Liver (tissue), 3 donors: ENCODE measurements at regions not wholly inside any gene's neighbourhood (a gene's known extent, or its start where the extent isn't known, plus 50 kb on each side); places are given as distances from the start of the nearest gene placed in this dataset.

Experiments
- ATF3 ChIP-seq: IDR thresholded peaks from 2 replicates; pipeline ENCODE4 v1.6.1; 2016; ENCODE audit warnings: antibody characterized with exemption
- FOXA2 ChIP-seq: IDR thresholded peaks from 2 replicates; pipeline ENCODE4 v1.6.1; 2016; ENCODE audit warnings: antibody characterized with exemption
- HNF4A ChIP-seq, 2 donors: conservative IDR thresholded peaks; 2 replicates each; pipeline ENCODE4 v1.6.1; 2016; ENCODE audit warnings: antibody characterized with exemption in 2 of 2, mild to moderate bottlenecking in 2 of 2
- HNF4G ChIP-seq: IDR thresholded peaks from 2 replicates; pipeline ENCODE4 v1.6.1; 2016; ENCODE audit warnings: antibody characterized with exemption
- JUND ChIP-seq, 2 donors: IDR thresholded peaks; 2 replicates each; pipeline ENCODE4 v1.6.1; 2016; ENCODE audit warnings: antibody characterized with exemption in 2 of 2
- MAX ChIP-seq: IDR thresholded peaks from 2 replicates; pipeline ENCODE4 v1.6.1; 2016; ENCODE audit warnings: antibody characterized with exemption
- NR2F2 ChIP-seq: IDR thresholded peaks from 2 replicates; pipeline ENCODE4 v1.6.1; 2016; ENCODE audit warnings: antibody characterized with exemption
- RAD21 ChIP-seq, 2 donors: IDR thresholded peaks; 2 replicates each; pipeline ENCODE4 v1.6.1; 2016; ENCODE audit warnings: antibody characterized with exemption in 2 of 2, mild to moderate bottlenecking in 2 of 2
- SP1 ChIP-seq: IDR thresholded peaks from 2 replicates; pipeline ENCODE4 v1.6.1; 2018; ENCODE audit warnings: antibody characterized with exemption, mild to moderate bottlenecking
- TAF1 ChIP-seq: conservative IDR thresholded peaks from 2 replicates; pipeline ENCODE4 v1.6.1; 2016; ENCODE audit warnings: antibody characterized with exemption, mild to moderate bottlenecking
- YY1 ChIP-seq: IDR thresholded peaks from 2 replicates; pipeline ENCODE4 v1.6.1; 2016; ENCODE audit warnings: antibody characterized with exemption, mild to moderate bottlenecking
- TF ChIP-seq, protein P1 (sequence below): fragments of 150-350 bp; IDR thresholded peaks from 2 replicates; pipeline ENCODE4 v1.5.1; 2017; ENCODE audit warnings: improper control_type of control experiment, low read depth, low read length; ENCODE audit not compliant: missing input control
- TF ChIP-seq, protein P2 (sequence below): IDR thresholded peaks from 2 replicates; pipeline ENCODE4 v1.6.1; 2016; ENCODE audit warnings: antibody characterized with exemption
- TF ChIP-seq, protein P3 (sequence below): IDR thresholded peaks from 2 replicates; pipeline ENCODE4 v1.6.1; 2016; ENCODE audit warnings: antibody characterized with exemption, mild to moderate bottlenecking
- donor health status: healthy.
- donor health status: healthy.

DNA sequence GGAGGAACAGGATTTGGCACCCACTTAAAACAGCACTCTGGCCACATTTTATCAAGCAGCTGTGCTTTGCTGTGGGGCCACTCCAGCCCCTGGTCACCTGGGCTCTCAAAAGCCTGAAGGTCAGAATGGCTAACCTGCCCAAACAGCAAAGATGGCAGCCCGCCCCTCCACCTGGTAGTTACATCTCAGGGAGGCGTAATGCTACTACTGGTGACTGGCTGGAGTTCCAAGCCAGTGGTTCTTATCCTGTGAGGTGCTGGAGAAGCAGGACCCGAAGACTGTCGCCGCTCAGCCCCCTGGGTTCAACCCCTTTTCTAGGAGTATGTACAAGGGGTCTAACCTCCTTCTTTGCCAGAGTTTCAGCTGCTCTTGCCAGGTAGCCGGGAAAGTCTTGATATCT lies 467.4 kb upstream of the FOXG1 start:
- TF ChIP-seq, protein P1, sequence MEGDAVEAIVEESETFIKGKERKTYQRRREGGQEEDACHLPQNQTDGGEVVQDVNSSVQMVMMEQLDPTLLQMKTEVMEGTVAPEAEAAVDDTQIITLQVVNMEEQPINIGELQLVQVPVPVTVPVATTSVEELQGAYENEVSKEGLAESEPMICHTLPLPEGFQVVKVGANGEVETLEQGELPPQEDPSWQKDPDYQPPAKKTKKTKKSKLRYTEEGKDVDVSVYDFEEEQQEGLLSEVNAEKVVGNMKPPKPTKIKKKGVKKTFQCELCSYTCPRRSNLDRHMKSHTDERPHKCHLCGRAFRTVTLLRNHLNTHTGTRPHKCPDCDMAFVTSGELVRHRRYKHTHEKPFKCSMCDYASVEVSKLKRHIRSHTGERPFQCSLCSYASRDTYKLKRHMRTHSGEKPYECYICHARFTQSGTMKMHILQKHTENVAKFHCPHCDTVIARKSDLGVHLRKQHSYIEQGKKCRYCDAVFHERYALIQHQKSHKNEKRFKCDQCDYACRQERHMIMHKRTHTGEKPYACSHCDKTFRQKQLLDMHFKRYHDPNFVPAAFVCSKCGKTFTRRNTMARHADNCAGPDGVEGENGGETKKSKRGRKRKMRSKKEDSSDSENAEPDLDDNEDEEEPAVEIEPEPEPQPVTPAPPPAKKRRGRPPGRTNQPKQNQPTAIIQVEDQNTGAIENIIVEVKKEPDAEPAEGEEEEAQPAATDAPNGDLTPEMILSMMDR, result no peak
- TF ChIP-seq, protein P2, sequence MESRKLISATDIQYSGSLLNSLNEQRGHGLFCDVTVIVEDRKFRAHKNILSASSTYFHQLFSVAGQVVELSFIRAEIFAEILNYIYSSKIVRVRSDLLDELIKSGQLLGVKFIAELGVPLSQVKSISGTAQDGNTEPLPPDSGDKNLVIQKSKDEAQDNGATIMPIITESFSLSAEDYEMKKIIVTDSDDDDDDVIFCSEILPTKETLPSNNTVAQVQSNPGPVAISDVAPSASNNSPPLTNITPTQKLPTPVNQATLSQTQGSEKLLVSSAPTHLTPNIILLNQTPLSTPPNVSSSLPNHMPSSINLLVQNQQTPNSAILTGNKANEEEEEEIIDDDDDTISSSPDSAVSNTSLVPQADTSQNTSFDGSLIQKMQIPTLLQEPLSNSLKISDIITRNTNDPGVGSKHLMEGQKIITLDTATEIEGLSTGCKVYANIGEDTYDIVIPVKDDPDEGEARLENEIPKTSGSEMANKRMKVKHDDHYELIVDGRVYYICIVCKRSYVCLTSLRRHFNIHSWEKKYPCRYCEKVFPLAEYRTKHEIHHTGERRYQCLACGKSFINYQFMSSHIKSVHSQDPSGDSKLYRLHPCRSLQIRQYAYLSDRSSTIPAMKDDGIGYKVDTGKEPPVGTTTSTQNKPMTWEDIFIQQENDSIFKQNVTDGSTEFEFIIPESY, result no peak
- TF ChIP-seq MAX (no peak), ATF3 (no peak), TAF1 (no peak), YY1 (no peak), SP1 (no peak), HNF4G (no peak), FOXA2 (no peak), NR2F2 (no peak), RAD21 (IDR thresholded peaks at IDR 0.05) (no peak), JUND (IDR thresholded peaks at IDR 0.05) (no peak), HNF4A (conservative IDR thresholded peaks at IDR 0.05) (no peak)
- TF ChIP-seq, protein P3, sequence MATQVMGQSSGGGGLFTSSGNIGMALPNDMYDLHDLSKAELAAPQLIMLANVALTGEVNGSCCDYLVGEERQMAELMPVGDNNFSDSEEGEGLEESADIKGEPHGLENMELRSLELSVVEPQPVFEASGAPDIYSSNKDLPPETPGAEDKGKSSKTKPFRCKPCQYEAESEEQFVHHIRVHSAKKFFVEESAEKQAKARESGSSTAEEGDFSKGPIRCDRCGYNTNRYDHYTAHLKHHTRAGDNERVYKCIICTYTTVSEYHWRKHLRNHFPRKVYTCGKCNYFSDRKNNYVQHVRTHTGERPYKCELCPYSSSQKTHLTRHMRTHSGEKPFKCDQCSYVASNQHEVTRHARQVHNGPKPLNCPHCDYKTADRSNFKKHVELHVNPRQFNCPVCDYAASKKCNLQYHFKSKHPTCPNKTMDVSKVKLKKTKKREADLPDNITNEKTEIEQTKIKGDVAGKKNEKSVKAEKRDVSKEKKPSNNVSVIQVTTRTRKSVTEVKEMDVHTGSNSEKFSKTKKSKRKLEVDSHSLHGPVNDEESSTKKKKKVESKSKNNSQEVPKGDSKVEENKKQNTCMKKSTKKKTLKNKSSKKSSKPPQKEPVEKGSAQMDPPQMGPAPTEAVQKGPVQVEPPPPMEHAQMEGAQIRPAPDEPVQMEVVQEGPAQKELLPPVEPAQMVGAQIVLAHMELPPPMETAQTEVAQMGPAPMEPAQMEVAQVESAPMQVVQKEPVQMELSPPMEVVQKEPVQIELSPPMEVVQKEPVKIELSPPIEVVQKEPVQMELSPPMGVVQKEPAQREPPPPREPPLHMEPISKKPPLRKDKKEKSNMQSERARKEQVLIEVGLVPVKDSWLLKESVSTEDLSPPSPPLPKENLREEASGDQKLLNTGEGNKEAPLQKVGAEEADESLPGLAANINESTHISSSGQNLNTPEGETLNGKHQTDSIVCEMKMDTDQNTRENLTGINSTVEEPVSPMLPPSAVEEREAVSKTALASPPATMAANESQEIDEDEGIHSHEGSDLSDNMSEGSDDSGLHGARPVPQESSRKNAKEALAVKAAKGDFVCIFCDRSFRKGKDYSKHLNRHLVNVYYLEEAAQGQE, result no peak
